ENCODE measurements at regions not wholly inside any gene's neighbourhood (a gene's known extent, or its start where the extent isn't known, plus 50 kb on each side); places are given as distances from the start of the nearest gene placed in this dataset.
A peak's percentile ranks its signal among the peaks of the same experiment; 100 is the strongest.

GRCh38 chr6:27553123-27553904, 80.4 kb upstream of the ZNF184 start (continued):
- TF ChIP-seq, protein P1, sequence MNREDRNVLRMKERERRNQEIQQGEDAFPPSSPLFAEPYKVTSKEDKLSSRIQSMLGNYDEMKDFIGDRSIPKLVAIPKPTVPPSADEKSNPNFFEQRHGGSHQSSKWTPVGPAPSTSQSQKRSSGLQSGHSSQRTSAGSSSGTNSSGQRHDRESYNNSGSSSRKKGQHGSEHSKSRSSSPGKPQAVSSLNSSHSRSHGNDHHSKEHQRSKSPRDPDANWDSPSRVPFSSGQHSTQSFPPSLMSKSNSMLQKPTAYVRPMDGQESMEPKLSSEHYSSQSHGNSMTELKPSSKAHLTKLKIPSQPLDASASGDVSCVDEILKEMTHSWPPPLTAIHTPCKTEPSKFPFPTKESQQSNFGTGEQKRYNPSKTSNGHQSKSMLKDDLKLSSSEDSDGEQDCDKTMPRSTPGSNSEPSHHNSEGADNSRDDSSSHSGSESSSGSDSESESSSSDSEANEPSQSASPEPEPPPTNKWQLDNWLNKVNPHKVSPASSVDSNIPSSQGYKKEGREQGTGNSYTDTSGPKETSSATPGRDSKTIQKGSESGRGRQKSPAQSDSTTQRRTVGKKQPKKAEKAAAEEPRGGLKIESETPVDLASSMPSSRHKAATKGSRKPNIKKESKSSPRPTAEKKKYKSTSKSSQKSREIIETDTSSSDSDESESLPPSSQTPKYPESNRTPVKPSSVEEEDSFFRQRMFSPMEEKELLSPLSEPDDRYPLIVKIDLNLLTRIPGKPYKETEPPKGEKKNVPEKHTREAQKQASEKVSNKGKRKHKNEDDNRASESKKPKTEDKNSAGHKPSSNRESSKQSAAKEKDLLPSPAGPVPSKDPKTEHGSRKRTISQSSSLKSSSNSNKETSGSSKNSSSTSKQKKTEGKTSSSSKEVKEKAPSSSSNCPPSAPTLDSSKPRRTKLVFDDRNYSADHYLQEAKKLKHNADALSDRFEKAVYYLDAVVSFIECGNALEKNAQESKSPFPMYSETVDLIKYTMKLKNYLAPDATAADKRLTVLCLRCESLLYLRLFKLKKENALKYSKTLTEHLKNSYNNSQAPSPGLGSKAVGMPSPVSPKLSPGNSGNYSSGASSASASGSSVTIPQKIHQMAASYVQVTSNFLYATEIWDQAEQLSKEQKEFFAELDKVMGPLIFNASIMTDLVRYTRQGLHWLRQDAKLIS (CRISPR knock-in tag; IDR thresholded peaks at IDR 0.05): no peak
- no peak for TF ChIP-seq ZNF768 (CRISPR knock-in tag; IDR thresholded peaks at IDR 0.05)
- TF ChIP-seq POLR2A (IDR thresholded peaks at IDR 0.05; ENCODE audit: insufficient read depth in 1 of 2, low read depth in 2 of 2, low read length in 2 of 2): no peak
- TF ChIP-seq ZNF335 (CRISPR knock-in tag; IDR thresholded peaks at IDR 0.05): no peak
- TF ChIP-seq, protein P2, sequence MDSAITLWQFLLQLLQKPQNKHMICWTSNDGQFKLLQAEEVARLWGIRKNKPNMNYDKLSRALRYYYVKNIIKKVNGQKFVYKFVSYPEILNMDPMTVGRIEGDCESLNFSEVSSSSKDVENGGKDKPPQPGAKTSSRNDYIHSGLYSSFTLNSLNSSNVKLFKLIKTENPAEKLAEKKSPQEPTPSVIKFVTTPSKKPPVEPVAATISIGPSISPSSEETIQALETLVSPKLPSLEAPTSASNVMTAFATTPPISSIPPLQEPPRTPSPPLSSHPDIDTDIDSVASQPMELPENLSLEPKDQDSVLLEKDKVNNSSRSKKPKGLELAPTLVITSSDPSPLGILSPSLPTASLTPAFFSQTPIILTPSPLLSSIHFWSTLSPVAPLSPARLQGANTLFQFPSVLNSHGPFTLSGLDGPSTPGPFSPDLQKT (CRISPR knock-in tag; IDR thresholded peaks at IDR 0.05; ENCODE audit: borderline replicate concordance): no peak
- no peak for TF ChIP-seq ZNF484 (CRISPR knock-in tag; IDR thresholded peaks at IDR 0.05; ENCODE audit: borderline replicate concordance, low read depth)
- peak; percentile 32; the same call in 1 of the 2 replicates for TF ChIP-seq PPARG (CRISPR knock-in tag; conservative IDR thresholded peaks at IDR 0.05)
- TF ChIP-seq ZNF782 (CRISPR knock-in tag; IDR thresholded peaks at IDR 0.05; ENCODE audit: borderline replicate concordance): no peak
- TF ChIP-seq AGO2 (optimal IDR thresholded peaks at IDR 0.05; ENCODE audit: low read depth, low read length): no peak
- TF ChIP-seq, protein P3, sequence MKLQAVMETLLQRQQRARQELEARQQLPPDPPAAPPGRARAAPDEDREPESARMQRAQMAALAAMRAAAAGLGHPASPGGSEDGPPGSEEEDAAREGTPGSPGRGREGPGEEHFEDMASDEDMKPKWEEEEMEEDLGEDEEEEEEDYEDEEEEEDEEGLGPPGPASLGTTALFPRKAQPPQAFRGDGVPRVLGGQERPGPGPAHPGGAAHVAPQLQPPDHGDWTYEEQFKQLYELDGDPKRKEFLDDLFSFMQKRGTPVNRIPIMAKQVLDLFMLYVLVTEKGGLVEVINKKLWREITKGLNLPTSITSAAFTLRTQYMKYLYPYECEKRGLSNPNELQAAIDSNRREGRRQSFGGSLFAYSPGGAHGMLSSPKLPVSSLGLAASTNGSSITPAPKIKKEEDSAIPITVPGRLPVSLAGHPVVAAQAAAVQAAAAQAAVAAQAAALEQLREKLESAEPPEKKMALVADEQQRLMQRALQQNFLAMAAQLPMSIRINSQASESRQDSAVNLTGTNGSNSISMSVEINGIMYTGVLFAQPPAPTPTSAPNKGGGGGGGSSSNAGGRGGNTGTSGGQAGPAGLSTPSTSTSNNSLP (IDR thresholded peaks at IDR 0.05; ENCODE audit: low read depth, low read length): no peak
- peak; percentile 89; the same call in 1 of the 2 replicates for TF ChIP-seq ZNF256 (CRISPR knock-in tag; conservative IDR thresholded peaks at IDR 0.05)
- TF ChIP-seq ARID2 (CRISPR knock-in tag; IDR thresholded peaks at IDR 0.05; ENCODE audit: borderline replicate concordance): no peak
- TF ChIP-seq ZNF619 (CRISPR knock-in tag; IDR thresholded peaks at IDR 0.05): no peak
- no peak for TF ChIP-seq RBFOX2 (IDR thresholded peaks at IDR 0.05; ENCODE audit: low read depth, low read length)
- TF ChIP-seq SNAPC2 (CRISPR knock-in tag; IDR thresholded peaks at IDR 0.05): 0 out of 2 replicates have a peak, but pooled peaks have one; percentile 66
- 0 out of 2 replicates have a peak, but pooled peaks have one; percentile 40 for TF ChIP-seq SPEN (CRISPR knock-in tag; IDR thresholded peaks at IDR 0.05; ENCODE audit: low read depth)
- TF ChIP-seq, protein P4, sequence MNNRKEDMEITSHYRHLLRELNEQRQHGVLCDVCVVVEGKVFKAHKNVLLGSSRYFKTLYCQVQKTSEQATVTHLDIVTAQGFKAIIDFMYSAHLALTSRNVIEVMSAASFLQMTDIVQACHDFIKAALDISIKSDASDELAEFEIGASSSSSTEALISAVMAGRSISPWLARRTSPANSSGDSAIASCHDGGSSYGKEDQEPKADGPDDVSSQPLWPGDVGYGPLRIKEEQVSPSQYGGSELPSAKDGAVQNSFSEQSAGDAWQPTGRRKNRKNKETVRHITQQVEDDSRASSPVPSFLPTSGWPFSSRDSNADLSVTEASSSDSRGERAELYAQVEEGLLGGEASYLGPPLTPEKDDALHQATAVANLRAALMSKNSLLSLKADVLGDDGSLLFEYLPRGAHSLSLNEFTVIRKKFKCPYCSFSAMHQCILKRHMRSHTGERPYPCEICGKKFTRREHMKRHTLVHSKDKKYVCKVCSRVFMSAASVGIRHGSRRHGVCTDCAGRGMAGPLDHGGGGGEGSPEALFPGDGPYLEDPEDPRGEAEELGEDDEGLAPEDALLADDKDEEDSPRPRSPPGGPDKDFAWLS (CRISPR knock-in tag; IDR thresholded peaks at IDR 0.05; ENCODE audit: borderline replicate concordance): no peak
- no peak for TF ChIP-seq RNF219 (CRISPR knock-in tag; IDR thresholded peaks at IDR 0.05)

Data from HepG2 (cell line).